ENCODE measurements at regions not wholly inside any gene's neighbourhood (a gene's known extent, or its start where the extent isn't known, plus 50 kb on each side); places are given as distances from the start of the nearest gene placed in this dataset.

GRCh38 chr2:34353509-34354113 is 754.5 kb upstream of the FAM98A start:
- Histone ChIP-seq H3K9me3 (no peaks in the 10 kb centered on the region), H3K27ac (no peak overlapping the region), H3K4me3 (no peak overlapping the region), H3K36me3 (no peaks in the 10 kb centered on the region), H3K27me3 (peaks cover 0 to 5% (median 0%) of the 10 kb centered on the region in 9 donors), H3K4me1 (no peaks in the 10 kb centered on the region)
- intact Hi-C loops (cut with DNase I): no loop called here
- 51 to 59% (median 55%) methylated on average over 2 of the region's 2 CpGs for WGBS, 4 donors
- TF ChIP-seq POLR2A (IDR thresholded peaks at IDR 0.05) (no peak), CTCF (IDR thresholded peaks at IDR 0.05) (no peak)
- DNase-seq: no peak
- no peak for ATAC-seq

GRCh38 chr2:34349527-34349926 is 750.4 kb upstream of the FAM98A start:
- ATAC-seq (no peak), DNase-seq (no peak)
- Histone ChIP-seq H3K4me3 (no peak overlapping the region), H3K27me3 (no peaks in the 10 kb centered on the region), H3K27ac (no peak overlapping the region), H3K9me3 (no peaks in the 10 kb centered on the region), H3K4me1 (no peaks in the 10 kb centered on the region), H3K36me3 (no peaks in the 10 kb centered on the region)
- no peak for TF ChIP-seq POLR2A (IDR thresholded peaks at IDR 0.05)
- 29 to 45% (median 40%) methylated on average over 1 of the region's 1 CpG for WGBS, 4 donors
- intact Hi-C loops (cut with DNase I): no loop called here

- intact Hi-C loops (cut with DNase I): no loop called here
Measured at GRCh38 chr2:34345030-34345429, 745.9 kb upstream of the FAM98A start.

GRCh38 chr2:34340307-34340706 is 741.2 kb upstream of the FAM98A start:
- no peak overlapping the region for H3K27ac ChIP-seq
- no peak for DNase-seq

More at GRCh38 chr2:34345030-34345429, 745.9 kb upstream of the FAM98A start:
- no peak overlapping the region for H3K27ac ChIP-seq
- no peak overlapping the region for H3K4me3 ChIP-seq
- no peaks in the 10 kb centered on the region for H3K27me3 ChIP-seq
- no peaks in the 10 kb centered on the region for H3K9me3 ChIP-seq
- DNase-seq (no peak), ATAC-seq (no peak)
- WGBS, 4 donors: 69 to 80% (median 78%) methylated on average over 2 of the region's 2 CpGs
- TF ChIP-seq POLR2A (IDR thresholded peaks at IDR 0.05): no peak
- TF ChIP-seq CTCF (IDR thresholded peaks at IDR 0.05): no peak
- H3K4me1 ChIP-seq: no peaks in the 10 kb centered on the region
- no peaks in the 10 kb centered on the region for H3K36me3 ChIP-seq

More at GRCh38 chr2:34340307-34340706, 741.2 kb upstream of the FAM98A start:
- Histone ChIP-seq H3K27me3 (no peaks in the 10 kb centered on the region), H3K4me3 (no peak overlapping the region), H3K36me3 (no peaks in the 10 kb centered on the region), H3K9me3 (no peaks in the 10 kb centered on the region), H3K4me1 (no peaks in the 10 kb centered on the region)
- no peak for ATAC-seq
- TF ChIP-seq CTCF (IDR thresholded peaks at IDR 0.05) (no peak), POLR2A (IDR thresholded peaks at IDR 0.05) (no peak)
- intact Hi-C loops (cut with DNase I): no loop called here
- WGBS, 4 donors: 74 to 81% (median 79%) methylated on average over 1 of the region's 1 CpG
